Right atrium auricular region (tissue), 2 donors: ENCODE measurements at regions not wholly inside any gene's neighbourhood (a gene's known extent, or its start where the extent isn't known, plus 50 kb on each side); places are given as distances from the start of the nearest gene placed in this dataset.

ENCODE experiments used
- DNase-seq: peaks from one replicate; pipeline ENCODE4 v3.0.0-alpha.2; 2019; ENCODE audit warnings: low spot score
- H3K27ac ChIP-seq, 2 donors: fragments of 200-600 bp; sonication (generic); 1 replicate in 1 of 2; 2 replicates in 1 of 2; pipeline ENCODE4 v1.5.1; 2016 to 2019
- H3K27me3 ChIP-seq, 2 donors: fragments of 200-600 bp; sonication (generic); one replicate each; pipeline versions ENCODE4 v1.5.1 to v1.6.0; 2017 to 2019
- H3K36me3 ChIP-seq: fragments of 200-600 bp; sonication (generic); one replicate; pipeline ENCODE4 v1.5.1; 2016
- H3K4me1 ChIP-seq, 2 donors: fragments of 200-600 bp; sonication (generic); one replicate each; pipeline versions ENCODE4 v1.5.1 to v1.6.0; 2017 to 2019
- H3K4me3 ChIP-seq, 2 donors: fragments of 200-600 bp; sonication (generic); 1 replicate in 1 of 2; 2 replicates in 1 of 2; pipeline ENCODE4 v1.5.1; 2017 to 2019; ENCODE audit warnings: mild to moderate bottlenecking in 1 of 2, moderate library complexity in 1 of 2
- H3K9me3 ChIP-seq, 2 donors: fragments of 200-600 bp; sonication (generic); one replicate each; pipeline ENCODE4 v1.5.1; 2019
- TF ChIP-seq, protein P1 (sequence below), 2 donors: fragments of 200-600 bp; sonication (generic); IDR thresholded peaks; one replicate each; pipeline ENCODE4 v1.5.1; 2019; ENCODE audit warnings: antibody characterized with exemption in 2 of 2

DNA sequence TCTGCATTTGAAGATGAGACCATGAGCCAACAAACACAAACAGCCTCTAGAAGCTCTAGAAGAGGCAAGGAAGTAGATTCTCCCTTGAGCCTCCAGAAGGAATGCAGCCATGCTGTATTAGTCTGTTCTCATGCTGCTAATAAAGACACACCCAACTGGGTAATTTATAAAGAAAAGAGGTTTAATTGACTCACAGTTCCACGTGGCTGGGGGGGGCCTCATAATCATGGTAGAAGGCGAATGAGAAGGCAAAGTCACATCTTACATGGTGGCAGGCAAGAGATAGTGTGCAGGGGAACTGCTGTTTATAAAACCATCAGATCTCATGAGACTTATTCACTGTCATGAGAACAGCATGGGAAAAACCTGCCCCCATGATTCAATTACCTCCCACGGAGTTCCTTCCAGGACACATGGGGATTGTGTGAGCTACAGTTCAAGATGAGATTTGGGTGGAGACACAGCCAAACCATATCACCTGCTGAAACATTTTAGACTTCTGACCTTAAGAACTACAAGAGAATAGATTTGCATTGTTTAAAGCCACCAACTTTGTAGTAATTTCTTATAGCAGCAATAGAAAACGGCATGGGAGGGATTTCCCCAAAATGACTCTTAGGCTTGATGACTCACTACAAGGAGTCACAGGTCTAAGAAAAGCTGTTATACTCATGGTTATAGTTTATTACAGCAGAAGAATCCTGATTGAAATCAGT, 284.4 kb upstream of the SFRP2 start:
- no peak for DNase-seq
- Histone ChIP-seq H3K27me3 (no peaks in the 10 kb centered on the region), H3K36me3 (no peaks in the 10 kb centered on the region), H3K27ac (no peak overlapping the region), H3K9me3 (no peaks in the 10 kb centered on the region), H3K4me1 (no peaks in the 10 kb centered on the region), H3K4me3 (no peak overlapping the region)
- TF ChIP-seq, protein P1, sequence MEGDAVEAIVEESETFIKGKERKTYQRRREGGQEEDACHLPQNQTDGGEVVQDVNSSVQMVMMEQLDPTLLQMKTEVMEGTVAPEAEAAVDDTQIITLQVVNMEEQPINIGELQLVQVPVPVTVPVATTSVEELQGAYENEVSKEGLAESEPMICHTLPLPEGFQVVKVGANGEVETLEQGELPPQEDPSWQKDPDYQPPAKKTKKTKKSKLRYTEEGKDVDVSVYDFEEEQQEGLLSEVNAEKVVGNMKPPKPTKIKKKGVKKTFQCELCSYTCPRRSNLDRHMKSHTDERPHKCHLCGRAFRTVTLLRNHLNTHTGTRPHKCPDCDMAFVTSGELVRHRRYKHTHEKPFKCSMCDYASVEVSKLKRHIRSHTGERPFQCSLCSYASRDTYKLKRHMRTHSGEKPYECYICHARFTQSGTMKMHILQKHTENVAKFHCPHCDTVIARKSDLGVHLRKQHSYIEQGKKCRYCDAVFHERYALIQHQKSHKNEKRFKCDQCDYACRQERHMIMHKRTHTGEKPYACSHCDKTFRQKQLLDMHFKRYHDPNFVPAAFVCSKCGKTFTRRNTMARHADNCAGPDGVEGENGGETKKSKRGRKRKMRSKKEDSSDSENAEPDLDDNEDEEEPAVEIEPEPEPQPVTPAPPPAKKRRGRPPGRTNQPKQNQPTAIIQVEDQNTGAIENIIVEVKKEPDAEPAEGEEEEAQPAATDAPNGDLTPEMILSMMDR (IDR thresholded peaks at IDR 0.05) = no peak

- Histone ChIP-seq H3K4me3 (no peak overlapping the region), H3K27ac (no peak overlapping the region), H3K27me3 (no peaks in the 10 kb centered on the region), H3K36me3 (no peaks in the 10 kb centered on the region), H3K9me3 (peaks cover 0 to 16% of the 10 kb centered on the region in 2 donors), H3K4me1 (no peaks in the 10 kb centered on the region)
- no peak for DNase-seq
- TF ChIP-seq, protein P1 (IDR thresholded peaks at IDR 0.05) = no peak
Observed at GRCh38 chr4:154067786-154068185, 278.9 kb upstream of the SFRP2 start.

GRCh38 chr4:154065368-154065767, 276.5 kb upstream of the SFRP2 start:
- peaks cover 0 to 16% of the 10 kb centered on the region in 2 donors for H3K9me3 ChIP-seq
- TF ChIP-seq, protein P1 (IDR thresholded peaks at IDR 0.05) = no peak
- no peaks in the 10 kb centered on the region for H3K27me3 ChIP-seq

DNA sequence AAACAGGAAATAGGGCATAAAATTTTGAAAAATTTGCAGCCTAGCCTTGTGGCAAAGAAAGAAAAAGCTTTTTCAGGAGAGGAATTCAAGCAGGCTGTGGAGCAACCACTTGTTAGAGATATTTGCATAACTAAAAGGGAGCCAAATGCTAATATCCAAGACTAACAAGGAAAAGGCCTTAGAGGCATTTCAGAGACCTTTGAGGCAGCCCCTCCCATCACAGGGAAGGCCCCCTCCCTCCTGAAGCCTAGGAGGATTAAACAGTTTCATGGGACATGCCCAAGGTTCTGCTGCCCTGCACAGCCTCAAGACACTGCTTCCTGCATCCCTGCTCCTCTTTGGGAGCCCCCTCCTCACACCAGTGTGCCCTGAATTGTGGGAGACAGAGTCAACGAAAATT, 275.4 kb upstream of the SFRP2 start:
- TF ChIP-seq, protein P1 (IDR thresholded peaks at IDR 0.05) = no peak
- Histone ChIP-seq H3K36me3 (no peaks in the 10 kb centered on the region), H3K27ac (no peak overlapping the region), H3K27me3 (no peaks in the 10 kb centered on the region), H3K4me1 (no peaks in the 10 kb centered on the region), H3K4me3 (no peak overlapping the region), H3K9me3 (peaks cover 0 to 16% of the 10 kb centered on the region in 2 donors)
- no peak for DNase-seq

More at GRCh38 chr4:154065368-154065767, 276.5 kb upstream of the SFRP2 start:
- Histone ChIP-seq H3K36me3 (no peaks in the 10 kb centered on the region), H3K4me3 (no peak overlapping the region), H3K4me1 (no peaks in the 10 kb centered on the region), H3K27ac (no peak overlapping the region)
- no peak for DNase-seq

- TF ChIP-seq, protein P1 (IDR thresholded peaks at IDR 0.05) = no peak
- Histone ChIP-seq H3K4me3 (no peak overlapping the region), H3K36me3 (no peaks in the 10 kb centered on the region), H3K4me1 (no peaks in the 10 kb centered on the region), H3K27me3 (no peaks in the 10 kb centered on the region), H3K9me3 (peaks cover 0 to 25% of the 10 kb centered on the region in 2 donors), H3K27ac (no peak overlapping the region)
- no peak for DNase-seq
Observed at GRCh38 chr4:154049457-154050181, 260.7 kb upstream of the SFRP2 start.
